Trophoblast cell (in vitro differentiated cells and primary cell): ENCODE measurements at regions not wholly inside any gene's neighbourhood (a gene's known extent, or its start where the extent isn't known, plus 50 kb on each side); places are given as distances from the start of the nearest gene placed in this dataset.
A peak's percentile ranks its signal among the peaks of the same experiment; 100 is the strongest.

Experiments
- DNase-seq, 2 donors: peaks; one replicate each; pipeline ENCODE4 v3.0.0-alpha.2; 2016
- H2AFZ ChIP-seq: 2 replicates; pipeline ENCODE4 v1.6.1; 2013; ENCODE audit warnings: low read length, moderate library complexity, mild to moderate bottlenecking; ENCODE audit not compliant: insufficient read depth, poor library complexity
- H2AK5ac ChIP-seq: 2 replicates; pipeline ENCODE4 v1.6.1; 2013; ENCODE audit warnings: mild to moderate bottlenecking, low read length
- H2BK120ac ChIP-seq: 2 replicates; pipeline ENCODE4 v1.6.1; 2013; ENCODE audit warnings: low read length, mild to moderate bottlenecking, moderate library complexity; ENCODE audit not compliant: insufficient read depth, poor library complexity
- H2BK12ac ChIP-seq: 2 replicates; pipeline ENCODE4 v1.6.1; 2013; ENCODE audit warnings: mild to moderate bottlenecking, low read length, moderate library complexity
- H2BK5ac ChIP-seq: 2 replicates; pipeline ENCODE4 v1.6.1; 2013; ENCODE audit warnings: low read length, low read depth, moderate library complexity, mild to moderate bottlenecking; ENCODE audit not compliant: poor library complexity
- H3K14ac ChIP-seq: 2 replicates; pipeline ENCODE4 v1.6.1; 2013; ENCODE audit warnings: mild to moderate bottlenecking, low read length
- H3K18ac ChIP-seq: 2 replicates; pipeline ENCODE4 v1.6.1; 2013; ENCODE audit warnings: mild to moderate bottlenecking, low read length
- H3K23ac ChIP-seq: 2 replicates; pipeline ENCODE4 v1.6.1; 2013; ENCODE audit warnings: low read length
- H3K27ac ChIP-seq: 2 replicates; pipeline ENCODE4 v1.5.1; 2013; ENCODE audit warnings: low read depth, mild to moderate bottlenecking, inconsistent platforms, low read length, moderate library complexity
- H3K27me3 ChIP-seq: 2 replicates; pipeline ENCODE4 v1.6.1; 2013; ENCODE audit warnings: inconsistent platforms, mild to moderate bottlenecking, low read length, moderate library complexity; ENCODE audit not compliant: insufficient read depth
- H3K36me3 ChIP-seq, 2 experiments: 1 replicate in 1 of 2; 2 replicates in 1 of 2; pipeline ENCODE4 v1.6.1; 2013; ENCODE audit warnings: low read length in 2 of 2, mild to moderate bottlenecking in 2 of 2, moderate library complexity in 1 of 2; ENCODE audit not compliant: insufficient read depth in 2 of 2, control insufficient read depth in 1 of 2
- H3K4ac ChIP-seq: 2 replicates; pipeline ENCODE4 v1.6.1; 2013; ENCODE audit warnings: low read depth, mild to moderate bottlenecking, low read length, moderate library complexity
- H3K4me1 ChIP-seq, 2 experiments: 1 replicate in 1 of 2; 2 replicates in 1 of 2; pipeline ENCODE4 v1.6.1; 2013; ENCODE audit warnings: low read length in 2 of 2, mild to moderate bottlenecking in 2 of 2, moderate library complexity in 1 of 2; ENCODE audit not compliant: insufficient read depth in 2 of 2, control insufficient read depth in 1 of 2
- H3K4me2 ChIP-seq: 2 replicates; pipeline ENCODE4 v1.6.1; 2013; ENCODE audit warnings: inconsistent platforms, mild to moderate bottlenecking, low read length, moderate library complexity
- H3K4me3 ChIP-seq: 2 replicates; pipeline ENCODE4 v1.5.1; 2013; ENCODE audit warnings: mild to moderate bottlenecking, low read depth, low read length, inconsistent platforms
- H3K79me1 ChIP-seq: one replicate; pipeline ENCODE4 v1.6.1; 2013; ENCODE audit warnings: low read length
- H3K79me2 ChIP-seq: 2 replicates; pipeline ENCODE4 v1.6.1; 2013; ENCODE audit warnings: low read length, mild to moderate bottlenecking; ENCODE audit not compliant: control insufficient read depth, insufficient read depth, poor library complexity
- H3K9ac ChIP-seq: 2 replicates; pipeline ENCODE4 v1.6.1; 2013; ENCODE audit warnings: mild to moderate bottlenecking, low read length
- H3K9me3 ChIP-seq: 2 replicates; pipeline ENCODE4 v1.6.1; 2013; ENCODE audit warnings: low read depth, mild to moderate bottlenecking, control low read depth, inconsistent platforms, low read length; ENCODE audit not compliant: insufficient read depth
- H4K12ac ChIP-seq: 2 replicates; pipeline ENCODE4 v1.6.1; 2013; ENCODE audit warnings: low read depth, mild to moderate bottlenecking, low read length, moderate library complexity
- H4K8ac ChIP-seq: 2 replicates; pipeline ENCODE4 v1.6.1; 2013; ENCODE audit warnings: low read depth, mild to moderate bottlenecking, low read length, moderate library complexity
- H4K91ac ChIP-seq: one replicate; pipeline ENCODE4 v1.6.1; 2013; ENCODE audit warnings: low read depth, mild to moderate bottlenecking, low read length, moderate library complexity
- WGBS: extraction: QIAGEN DNeasy Blood & Tissue Kit; methylation state at CpG from one replicate; pipeline ENCODE4 v1.1.7; 2013; ENCODE audit warnings: missing lambda C conversion rate; ENCODE audit not compliant: insufficient read length, insufficient coverage; ENCODE audit errors: extremely low coverage; 5-methylcytosine and 5-hydroxymethylcytosine counted together

GRCh38 chr6:105460860-105461259, 58.0 kb upstream of the PREP start:
- Histone ChIP-seq H3K4ac (no peak overlapping the region), H4K8ac (no peak overlapping the region), H3K4me3 (no peak overlapping the region), H3K9me3 (peaks cover 1% of the 10 kb centered on the region), H3K79me1 (no peaks in the 10 kb centered on the region), H2BK5ac (no peak overlapping the region), H2AFZ (no peak overlapping the region), H3K27ac (no peak overlapping the region), H2BK12ac (no peak overlapping the region), H3K27me3 (no peaks in the 10 kb centered on the region), H3K79me2 (no peaks in the 10 kb centered on the region), H3K4me1 (no peaks in the 10 kb centered on the region), H3K23ac (no peak overlapping the region), H2BK120ac (no peak overlapping the region), H4K12ac (no peak overlapping the region), H3K36me3 (no peaks in the 10 kb centered on the region), H4K91ac (no peak overlapping the region), H3K4me2 (no peak overlapping the region), H3K18ac (no peak overlapping the region), H3K14ac (no peak overlapping the region), H2AK5ac (no peak overlapping the region), H3K9ac (no peak overlapping the region)
- no peak for DNase-seq
- no CpG with 5 or more reads among the region's 4 CpGs for WGBS

DNA sequence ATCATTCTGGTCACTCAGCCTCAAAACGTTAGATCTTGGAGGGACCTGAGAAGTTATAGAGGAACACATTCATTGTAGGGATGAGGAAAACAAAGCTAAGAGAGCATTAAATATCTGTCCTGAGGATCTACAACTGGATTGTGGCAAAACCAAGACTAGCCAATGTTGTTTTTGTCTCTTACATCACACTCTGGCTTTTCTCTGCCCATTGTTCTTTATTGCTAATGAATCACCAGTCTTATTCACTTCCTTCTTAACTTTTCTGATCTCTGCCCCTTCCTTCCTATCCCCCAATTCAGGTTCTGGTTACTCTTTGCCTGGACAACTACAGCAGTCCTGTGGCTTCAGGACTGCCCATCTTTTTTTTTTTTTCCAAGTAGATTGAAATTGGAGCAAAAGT, 57.0 kb upstream of the PREP start:
- Histone ChIP-seq H4K91ac (no peak overlapping the region), H4K12ac (no peak overlapping the region), H3K79me1 (no peaks in the 10 kb centered on the region), H3K23ac (no peak overlapping the region), H3K79me2 (no peaks in the 10 kb centered on the region), H3K4me2 (no peak overlapping the region), H3K27ac (no peak overlapping the region), H2AFZ (no peak overlapping the region), H3K36me3 (no peaks in the 10 kb centered on the region), H3K27me3 (no peaks in the 10 kb centered on the region), H3K9me3 (peaks cover 1% of the 10 kb centered on the region), H2AK5ac (no peak overlapping the region), H3K4me1 (no peaks in the 10 kb centered on the region), H3K4me3 (no peak overlapping the region), H3K18ac (no peak overlapping the region), H2BK5ac (no peak overlapping the region), H3K9ac (no peak overlapping the region), H3K4ac (no peak overlapping the region), H2BK120ac (no peak overlapping the region), H4K8ac (no peak overlapping the region), H3K14ac (no peak overlapping the region), H2BK12ac (no peak overlapping the region)
- no CpG with 5 or more reads among the region's 1 CpG for whole genome bisulfite sequencing
- no peak for DNase-seq

DNA sequence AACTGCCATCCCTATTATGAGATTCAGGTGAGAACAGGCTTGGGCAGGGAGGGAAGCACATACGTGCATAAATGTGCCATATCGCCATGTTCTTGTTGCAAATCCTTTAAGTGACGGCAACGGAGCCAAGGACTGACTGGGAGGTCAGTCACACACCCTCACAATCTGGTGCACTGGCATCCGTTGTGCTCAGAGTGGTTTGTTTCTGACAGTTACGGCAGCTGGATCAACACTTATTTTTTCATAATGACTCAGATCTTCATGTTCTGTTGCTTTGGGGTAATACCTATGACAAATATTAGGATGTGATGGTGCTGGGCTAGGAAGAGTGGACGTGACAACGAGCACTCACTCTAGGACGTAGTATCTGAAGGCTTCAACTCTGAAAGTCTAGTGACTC, 56.2 kb upstream of the PREP start:
- H2AFZ ChIP-seq = no peak overlapping the region
- H3K27me3 ChIP-seq = no peaks in the 10 kb centered on the region
- H3K14ac ChIP-seq = no peak overlapping the region
- no peak overlapping the region for H2BK5ac ChIP-seq
- no peak overlapping the region for H4K12ac ChIP-seq
- H3K4me3 ChIP-seq = peak overlapping the region; percentile 56
- H2AK5ac ChIP-seq = no peak overlapping the region
- no peaks in the 10 kb centered on the region for H3K79me2 ChIP-seq
- H3K18ac ChIP-seq = no peak overlapping the region
- no peak overlapping the region for H3K23ac ChIP-seq
- no peaks in the 10 kb centered on the region for H3K4me1 ChIP-seq
- H3K36me3 ChIP-seq = no peaks in the 10 kb centered on the region
- no peak overlapping the region for H3K4me2 ChIP-seq
- H4K91ac ChIP-seq = no peak overlapping the region
- H3K27ac ChIP-seq = no peak overlapping the region
- no peak overlapping the region for H3K9ac ChIP-seq
- H3K4ac ChIP-seq = no peak overlapping the region
- peaks cover 1% of the 10 kb centered on the region for H3K9me3 ChIP-seq
- no peak overlapping the region for H4K8ac ChIP-seq
- no peaks in the 10 kb centered on the region for H3K79me1 ChIP-seq
- no peak for DNase-seq
- H2BK120ac ChIP-seq = no peak overlapping the region
- H2BK12ac ChIP-seq = no peak overlapping the region
- no CpG with 5 or more reads among the region's 9 CpGs for WGBS

GRCh38 chr6:105458551-105458950, 55.7 kb upstream of the PREP start:
- Histone ChIP-seq H3K18ac (no peak overlapping the region), H2BK120ac (no peak overlapping the region), H4K12ac (no peak overlapping the region), H2BK12ac (no peak overlapping the region), H3K4me2 (no peak overlapping the region), H3K4ac (no peak overlapping the region), H3K23ac (no peak overlapping the region), H3K4me1 (no peaks in the 10 kb centered on the region), H4K8ac (no peak overlapping the region), H2AK5ac (no peak overlapping the region), H3K36me3 (no peaks in the 10 kb centered on the region), H3K9me3 (peaks cover 1% of the 10 kb centered on the region), H3K79me1 (no peaks in the 10 kb centered on the region), H3K27me3 (no peaks in the 10 kb centered on the region), H3K9ac (no peak overlapping the region), H2AFZ (no peak overlapping the region), H3K27ac (no peak overlapping the region), H3K14ac (no peak overlapping the region), H2BK5ac (no peak overlapping the region), H4K91ac (no peak overlapping the region), H3K4me3 (no peak overlapping the region), H3K79me2 (no peaks in the 10 kb centered on the region)
- no CpG with 5 or more reads among the region's 1 CpG for WGBS
- DNase-seq = no peak

- Histone ChIP-seq H3K36me3 (no peaks in the 10 kb centered on the region), H3K9ac (no peak overlapping the region), H3K79me1 (no peaks in the 10 kb centered on the region), H3K4ac (no peak overlapping the region), H2AFZ (no peak overlapping the region), H4K8ac (no peak overlapping the region), H3K4me2 (no peak overlapping the region), H4K91ac (no peak overlapping the region), H2BK120ac (no peak overlapping the region), H3K23ac (no peak overlapping the region), H3K27me3 (no peaks in the 10 kb centered on the region), H3K79me2 (no peaks in the 10 kb centered on the region), H3K27ac (no peak overlapping the region), H2AK5ac (no peak overlapping the region), H3K9me3 (peaks cover 1% of the 10 kb centered on the region), H3K4me3 (no peak overlapping the region), H2BK12ac (no peak overlapping the region), H3K4me1 (no peaks in the 10 kb centered on the region), H4K12ac (no peak overlapping the region), H2BK5ac (no peak overlapping the region), H3K18ac (no peak overlapping the region), H3K14ac (no peak overlapping the region)
- no peak for DNase-seq
These were observed 55.2 kb upstream of the PREP start for GRCh38 chr6:105458084-105458483.
